ENCODE measurements at regions not wholly inside any gene's neighbourhood (a gene's known extent, or its start where the extent isn't known, plus 50 kb on each side); places are given as distances from the start of the nearest gene placed in this dataset.

DNA sequence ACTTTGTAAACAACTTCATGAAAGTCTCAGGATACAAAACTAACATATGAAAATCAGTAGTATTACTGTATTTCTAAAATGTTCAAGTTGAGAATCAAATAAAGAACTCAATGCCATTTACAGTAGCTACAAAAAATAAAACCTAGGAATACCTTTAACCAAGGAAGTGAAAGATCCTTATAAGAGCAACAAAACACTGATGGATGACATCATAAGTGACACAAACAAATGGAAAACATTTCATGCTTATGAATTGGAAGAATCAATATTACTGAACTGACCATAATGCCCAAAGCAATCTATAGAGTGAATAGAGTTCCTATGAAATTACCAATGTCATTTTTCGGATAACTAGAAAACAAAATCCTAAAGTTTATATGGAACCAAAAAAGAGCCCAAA is 1038.1 kb downstream of the SUCLG1 start:
- no peaks in the 10 kb centered on the region for H3K9me3 ChIP-seq (ENCODE audit: insufficient read depth, low read length)
- H3K27me3 ChIP-seq (ENCODE audit: low read length) = no peaks in the 10 kb centered on the region
- no peak for TF ChIP-seq EZH2phosphoT487 (conservative IDR thresholded peaks at IDR 0.05; ENCODE audit: low read length)
- TF ChIP-seq, protein P1, sequence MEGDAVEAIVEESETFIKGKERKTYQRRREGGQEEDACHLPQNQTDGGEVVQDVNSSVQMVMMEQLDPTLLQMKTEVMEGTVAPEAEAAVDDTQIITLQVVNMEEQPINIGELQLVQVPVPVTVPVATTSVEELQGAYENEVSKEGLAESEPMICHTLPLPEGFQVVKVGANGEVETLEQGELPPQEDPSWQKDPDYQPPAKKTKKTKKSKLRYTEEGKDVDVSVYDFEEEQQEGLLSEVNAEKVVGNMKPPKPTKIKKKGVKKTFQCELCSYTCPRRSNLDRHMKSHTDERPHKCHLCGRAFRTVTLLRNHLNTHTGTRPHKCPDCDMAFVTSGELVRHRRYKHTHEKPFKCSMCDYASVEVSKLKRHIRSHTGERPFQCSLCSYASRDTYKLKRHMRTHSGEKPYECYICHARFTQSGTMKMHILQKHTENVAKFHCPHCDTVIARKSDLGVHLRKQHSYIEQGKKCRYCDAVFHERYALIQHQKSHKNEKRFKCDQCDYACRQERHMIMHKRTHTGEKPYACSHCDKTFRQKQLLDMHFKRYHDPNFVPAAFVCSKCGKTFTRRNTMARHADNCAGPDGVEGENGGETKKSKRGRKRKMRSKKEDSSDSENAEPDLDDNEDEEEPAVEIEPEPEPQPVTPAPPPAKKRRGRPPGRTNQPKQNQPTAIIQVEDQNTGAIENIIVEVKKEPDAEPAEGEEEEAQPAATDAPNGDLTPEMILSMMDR (IDR thresholded peaks at IDR 0.05; ENCODE audit: insufficient read depth, low read length, poor library complexity, severe bottlenecking) = no peak

DNA sequence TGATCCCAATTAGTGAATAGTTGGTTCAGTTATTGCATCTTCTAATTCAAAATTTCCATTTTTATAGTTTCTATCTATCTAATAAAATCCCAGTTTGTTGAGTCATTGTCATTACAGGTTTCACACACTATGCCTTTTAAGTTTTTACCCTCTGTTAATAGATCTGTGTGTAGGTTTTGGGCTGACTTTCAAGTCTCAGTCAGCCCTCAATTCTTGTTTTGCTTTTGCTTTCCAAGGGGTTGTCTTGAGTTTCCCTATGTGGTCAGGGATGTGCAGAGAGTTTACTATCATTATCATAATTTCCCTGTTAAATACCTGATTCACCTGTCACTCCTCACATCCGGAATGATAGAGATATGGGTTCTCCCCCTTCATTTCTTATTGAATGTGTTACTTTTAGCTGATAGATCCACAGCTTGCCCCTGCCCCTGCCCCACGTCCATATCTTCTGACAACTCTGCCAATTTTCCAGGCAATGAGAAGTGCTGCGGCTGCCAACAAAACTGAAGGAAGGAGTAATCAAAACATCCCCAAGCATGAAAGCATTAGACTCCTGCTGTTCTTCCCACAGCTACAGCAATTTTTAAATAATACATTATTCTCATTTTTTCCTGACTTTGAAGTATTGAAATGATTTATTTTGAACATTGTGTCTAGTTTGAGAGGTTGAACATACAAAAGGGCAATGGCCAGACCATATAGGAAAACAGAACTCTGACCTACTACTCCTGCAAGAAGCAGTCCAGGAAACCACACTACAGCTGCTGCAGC is 1064.8 kb downstream of the SUCLG1 start:
- H2AFZ ChIP-seq (ENCODE audit: low read depth, low read length, severe bottlenecking) = no peak overlapping the region
- H3K9ac ChIP-seq (ENCODE audit: low read length) = no peak overlapping the region
- H3K4me3 ChIP-seq (ENCODE audit: insufficient read depth, low read length, poor library complexity, severe bottlenecking) = no peak overlapping the region
- H3K9me2 ChIP-seq (replicated peaks; ENCODE audit: insufficient read depth, low read length) = no peaks in the 10 kb centered on the region
- H3K27ac ChIP-seq (ENCODE audit: low read depth, low read length) = no peak overlapping the region
- H3F3A ChIP-seq (ENCODE audit: insufficient read depth) = no peaks in the 10 kb centered on the region
- H3K36me3 ChIP-seq (ENCODE audit: low read length) = no peaks in the 10 kb centered on the region
- H3K9me3 ChIP-seq (ENCODE audit: insufficient read depth, low read length) = no peaks in the 10 kb centered on the region
- no peak overlapping the region for H3K4me2 ChIP-seq (ENCODE audit: low read depth, low read length, poor library complexity, severe bottlenecking)
- H3K79me2 ChIP-seq (ENCODE audit: insufficient read depth, low read length) = no peaks in the 10 kb centered on the region
- no peaks in the 10 kb centered on the region for H3K27me3 ChIP-seq (ENCODE audit: low read length)
- no peaks in the 10 kb centered on the region for H4K20me1 ChIP-seq (ENCODE audit: low read depth, low read length)
- no peak for TF ChIP-seq EZH2phosphoT487 (conservative IDR thresholded peaks at IDR 0.05; ENCODE audit: low read length)
- TF ChIP-seq, protein P1 (IDR thresholded peaks at IDR 0.05; ENCODE audit: insufficient read depth, low read length, poor library complexity, severe bottlenecking) = no peak

More for the DNA sequence above, 1038.1 kb downstream of the SUCLG1 start:
- Histone ChIP-seq H3K79me2 (ENCODE audit: insufficient read depth, low read length) (no peaks in the 10 kb centered on the region), H3K36me3 (ENCODE audit: low read length) (no peaks in the 10 kb centered on the region), H3K27ac (ENCODE audit: low read depth, low read length) (no peak overlapping the region), H3K4me2 (ENCODE audit: low read depth, low read length, poor library complexity, severe bottlenecking) (no peak overlapping the region), H4K20me1 (ENCODE audit: low read depth, low read length) (no peaks in the 10 kb centered on the region), H3K9me2 (replicated peaks; ENCODE audit: insufficient read depth, low read length) (no peaks in the 10 kb centered on the region), H2AFZ (ENCODE audit: low read depth, low read length, severe bottlenecking) (no peak overlapping the region), H3K4me3 (ENCODE audit: insufficient read depth, low read length, poor library complexity, severe bottlenecking) (no peak overlapping the region), H3K9ac (ENCODE audit: low read length) (no peak overlapping the region), H3F3A (ENCODE audit: insufficient read depth) (no peaks in the 10 kb centered on the region)

DNA sequence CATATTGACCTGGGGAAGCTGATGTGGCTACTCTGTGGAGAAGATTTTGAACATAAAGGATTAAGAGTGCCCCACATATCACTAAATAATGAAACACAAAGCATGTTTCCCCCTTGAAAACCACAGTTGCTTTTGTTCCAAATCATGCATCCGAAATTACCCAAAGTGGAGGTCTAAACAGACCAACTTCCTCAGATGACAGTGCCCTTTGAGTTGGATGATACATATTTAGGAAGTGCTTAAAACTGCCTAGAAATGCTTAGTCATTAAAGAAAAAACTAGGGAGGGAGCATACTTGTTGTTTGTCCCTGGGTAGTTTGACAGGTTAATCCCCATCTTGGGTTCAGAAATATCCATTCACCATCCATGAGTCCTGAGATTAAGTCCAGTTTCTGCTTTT is 1070.3 kb downstream of the SUCLG1 start:
- Histone ChIP-seq H3K4me2 (ENCODE audit: low read depth, low read length, poor library complexity, severe bottlenecking) (no peak overlapping the region), H3K36me3 (ENCODE audit: low read length) (no peaks in the 10 kb centered on the region), H3K4me3 (ENCODE audit: insufficient read depth, low read length, poor library complexity, severe bottlenecking) (no peak overlapping the region), H3K27ac (ENCODE audit: low read depth, low read length) (no peak overlapping the region), H3K9me3 (ENCODE audit: insufficient read depth, low read length) (no peaks in the 10 kb centered on the region), H4K20me1 (ENCODE audit: low read depth, low read length) (no peaks in the 10 kb centered on the region), H3F3A (ENCODE audit: insufficient read depth) (no peaks in the 10 kb centered on the region), H3K9me2 (replicated peaks; ENCODE audit: insufficient read depth, low read length) (no peaks in the 10 kb centered on the region), H3K27me3 (ENCODE audit: low read length) (no peaks in the 10 kb centered on the region), H2AFZ (ENCODE audit: low read depth, low read length, severe bottlenecking) (no peak overlapping the region), H3K79me2 (ENCODE audit: insufficient read depth, low read length) (no peaks in the 10 kb centered on the region), H3K9ac (ENCODE audit: low read length) (no peak overlapping the region)
- TF ChIP-seq, protein P1 (IDR thresholded peaks at IDR 0.05; ENCODE audit: insufficient read depth, low read length, poor library complexity, severe bottlenecking) = no peak
- no peak for TF ChIP-seq EZH2phosphoT487 (conservative IDR thresholded peaks at IDR 0.05; ENCODE audit: low read length)

All from SU-DHL-6 (cell line).